ENCODE measurements at regions not wholly inside any gene's neighbourhood (a gene's known extent, or its start where the extent isn't known, plus 50 kb on each side); places are given as distances from the start of the nearest gene placed in this dataset.

- no peak overlapping the region for H3K4me3 ChIP-seq (ENCODE audit: low read depth, low read length)
- no peak for DNase-seq (ENCODE audit: low read depth)
- TF ChIP-seq CTCF (conservative IDR thresholded peaks at IDR 0.05; ENCODE audit: low read depth, low read length), result no peak
Measured at GRCh38 chr3:72641072-72641471, 207.2 kb downstream of the SHQ1 start.

DNA sequence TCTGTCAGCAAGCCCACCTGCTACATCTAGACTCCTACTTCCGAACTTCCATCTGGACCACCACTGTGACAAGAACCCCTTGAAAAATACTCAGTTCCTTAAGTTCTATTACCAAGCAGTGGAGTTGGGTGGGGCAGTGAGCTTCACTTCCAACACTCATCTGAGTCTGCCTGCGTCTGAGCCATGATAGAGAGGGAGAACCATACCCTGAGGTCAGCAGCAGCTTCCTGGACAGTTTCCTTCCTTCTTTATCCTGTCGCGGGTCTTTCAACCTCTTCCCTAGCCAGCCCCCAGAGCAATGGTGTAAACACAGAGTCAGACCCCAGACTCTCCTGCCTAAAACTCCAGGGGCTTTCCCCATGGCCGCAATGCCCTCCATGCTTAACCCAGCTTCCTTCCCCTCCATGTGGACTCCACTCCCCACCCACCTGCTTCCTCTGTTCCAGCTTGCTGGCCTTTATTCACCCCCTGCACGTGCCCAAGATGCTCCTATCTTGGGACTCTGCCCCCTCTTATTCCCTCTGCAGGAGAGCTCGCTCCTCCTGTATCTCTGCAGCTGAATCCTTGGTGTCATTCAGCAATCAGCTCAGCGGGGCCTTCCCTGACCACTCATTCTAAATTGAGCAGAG lies 211.2 kb downstream of the SHQ1 start:
- no peak for TF ChIP-seq CTCF (conservative IDR thresholded peaks at IDR 0.05; ENCODE audit: low read depth, low read length)
- H3K4me3 ChIP-seq (ENCODE audit: low read depth, low read length), result no peak overlapping the region
- no peak for DNase-seq (ENCODE audit: low read depth)

GRCh38 chr3:72635551-72635950 lies 212.7 kb downstream of the SHQ1 start:
- H3K4me3 ChIP-seq (ENCODE audit: low read depth, low read length), result no peak overlapping the region
- no peak for DNase-seq (ENCODE audit: low read depth)
- no peak for TF ChIP-seq CTCF (conservative IDR thresholded peaks at IDR 0.05; ENCODE audit: low read depth, low read length)

DNA sequence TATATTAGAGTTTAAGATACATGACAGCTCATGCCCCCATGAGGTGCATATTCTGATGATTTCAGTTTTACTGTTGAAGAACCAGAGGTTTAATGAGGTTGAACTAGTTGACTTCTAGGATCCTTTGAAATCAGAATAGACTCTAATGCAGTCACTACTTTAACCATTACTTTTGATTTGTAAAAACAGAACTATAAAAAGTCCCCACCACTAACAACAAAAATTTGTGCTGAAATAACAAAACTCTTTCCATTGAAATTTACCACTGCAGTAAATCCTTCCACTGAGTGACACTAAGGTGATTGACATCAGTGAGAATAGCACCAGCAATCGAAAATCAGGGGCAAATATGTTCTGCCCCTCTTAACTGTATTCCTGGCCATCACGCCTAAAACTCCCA lies 214.1 kb downstream of the SHQ1 start:
- TF ChIP-seq CTCF (conservative IDR thresholded peaks at IDR 0.05; ENCODE audit: low read depth, low read length), result no peak
- no peak overlapping the region for H3K4me3 ChIP-seq (ENCODE audit: low read depth, low read length)
- DNase-seq (ENCODE audit: low read depth), result no peak

GRCh38 chr3:72633534-72633933 lies 214.7 kb downstream of the SHQ1 start:
- DNase-seq (ENCODE audit: low read depth), result no peak
- no peak for TF ChIP-seq CTCF (conservative IDR thresholded peaks at IDR 0.05; ENCODE audit: low read depth, low read length)
- H3K4me3 ChIP-seq (ENCODE audit: low read depth, low read length), result no peak overlapping the region

DNA sequence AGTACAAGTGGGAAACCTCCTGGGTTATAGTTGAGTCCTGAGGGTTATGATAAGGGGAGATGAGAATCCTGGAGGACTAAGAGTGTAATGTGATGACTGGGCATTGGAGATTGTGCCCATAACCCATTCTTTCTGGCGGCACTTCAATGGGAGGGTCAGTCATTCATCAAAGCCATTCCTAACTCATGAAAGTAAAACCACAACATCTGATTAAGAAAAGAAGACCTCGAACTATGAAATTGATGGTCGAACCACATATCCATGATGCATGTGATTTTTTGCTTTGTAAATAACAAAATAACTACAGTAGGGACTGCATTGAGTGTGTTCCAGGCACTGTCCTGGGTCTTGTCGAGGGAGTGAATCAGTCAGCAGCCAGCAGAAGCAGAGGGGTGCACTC lies 215.1 kb downstream of the SHQ1 start:
- no peak for DNase-seq (ENCODE audit: low read depth)
- H3K4me3 ChIP-seq (ENCODE audit: low read depth, low read length), result no peak overlapping the region
- no peak for TF ChIP-seq CTCF (conservative IDR thresholded peaks at IDR 0.05; ENCODE audit: low read depth, low read length)

- no peak for TF ChIP-seq CTCF (conservative IDR thresholded peaks at IDR 0.05; ENCODE audit: low read depth, low read length)
- no peak for DNase-seq (ENCODE audit: low read depth)
- no peak overlapping the region for H3K4me3 ChIP-seq (ENCODE audit: low read depth, low read length)
Measured at GRCh38 chr3:72632129-72632528, 216.1 kb downstream of the SHQ1 start.
